Adrenal gland (tissue), 9 donors: ENCODE measurements at regions not wholly inside any gene's neighbourhood (a gene's known extent, or its start where the extent isn't known, plus 50 kb on each side); places are given as distances from the start of the nearest gene placed in this dataset.

Experiments used
- DNase-seq, 7 donors: peaks; one replicate each; pipeline ENCODE4 v3.0.0-alpha.2; 2019 to 2020
- H3K27ac ChIP-seq, 5 donors: fragments of 200-600 bp; sonication (generic) in 4 of 5; 1 replicate in 3 of 5; 2 replicates in 2 of 5; pipeline versions ENCODE4 v1.5.1 to v1.8.0; 2016 to 2020; ENCODE audit warnings: mild to moderate bottlenecking in 1 of 5
- H3K27me3 ChIP-seq: fragments of 200-600 bp; 2 replicates; pipeline ENCODE4 v1.8.0; 2021
- H3K36me3 ChIP-seq, 2 donors: fragments of 200-600 bp; replicated peaks in 1 of 2; 1 replicate in 1 of 2; 2 replicates in 1 of 2; pipeline versions ENCODE4 v1.5.1 to v1.8.0; 2018 to 2022
- H3K4me1 ChIP-seq, 2 donors: fragments of 200-600 bp; replicated peaks in 1 of 2; 1 replicate in 1 of 2; 2 replicates in 1 of 2; pipeline versions ENCODE4 v1.5.1 to v1.8.0; 2018 to 2021
- H3K4me3 ChIP-seq, 4 donors: fragments of 200-600 bp; sonication (generic) in 3 of 4; one replicate each; pipeline ENCODE4 v1.5.1; 2016 to 2018
- H3K9me3 ChIP-seq, 3 donors: fragments of 200-600 bp; sonication (generic) in 1 of 3; replicated peaks in 1 of 3; 1 replicate in 2 of 3; 2 replicates in 1 of 3; pipeline versions ENCODE4 v1.5.1 to v1.8.0; 2016 to 2021
- POLR2A ChIP-seq, 2 donors: fragments of 450-650 bp; IDR thresholded peaks; one replicate each; pipeline ENCODE4 v1.6.1; 2017; ENCODE audit warnings: antibody characterized with exemption in 2 of 2, mild to moderate bottlenecking in 2 of 2, moderate library complexity in 1 of 2
- WGBS, 4 donors: extraction: QIAGEN DNeasy Blood & Tissue Kit in 2 of 4; methylation state at CpG; one replicate each; pipeline versions ENCODE4 v1.1.5 to v1.1.7; 2013 to 2017; 5-methylcytosine and 5-hydroxymethylcytosine counted together
- intact Hi-C, 2 donors: fragments of 100-400 bp; cut with DNase I; formaldehyde crosslinking; loops; one replicate each; pipeline versions ENCODE4 v1.14.1 to v1.15.0; 2022 to 2023
- TF ChIP-seq, protein P1 (sequence below), 6 experiments: fragments of 450-650 bp in 4 of 6; fragments of 200-600 bp in 2 of 6; sonication (generic) in 1 of 6; IDR thresholded peaks; 1 replicate in 5 of 6; 2 replicates in 1 of 6; pipeline versions ENCODE4 v1.5.1 to v1.8.0; 2016 to 2021; ENCODE audit warnings: antibody characterized with exemption in 6 of 6, mild to moderate bottlenecking in 2 of 6, moderate library complexity in 1 of 6
- donor health status: healthy with polysubstance abuse.
- donor health status: Bipolar disorder and iron deficiency.
- donor health status: DM: yes; HTN: yes; CAD: no.
- donor health status: DM: no; HTN: no; CAD: no.
- donor health status: DM: no; HTN: no; CAD: no.

DNA sequence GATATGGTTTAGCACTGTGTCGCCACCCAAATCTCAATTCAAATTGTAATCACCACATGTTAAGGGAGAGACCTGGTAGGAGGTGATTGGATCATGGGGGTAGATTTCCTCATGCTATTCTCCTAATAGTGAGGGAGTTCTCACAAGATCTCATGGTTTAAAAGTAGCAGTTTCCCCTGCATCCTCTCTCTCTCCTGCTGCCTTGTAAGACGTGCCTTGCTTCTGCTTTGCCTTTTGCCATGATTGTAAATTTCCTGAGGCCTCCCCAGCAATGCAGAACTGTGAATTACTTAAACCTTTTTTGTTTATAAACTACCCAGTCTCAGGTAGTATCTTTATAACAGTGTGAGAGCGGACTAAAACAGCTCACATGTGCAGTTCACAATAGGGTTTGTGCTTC, 1668.7 kb upstream of the RAG2 start:
- no peak overlapping the region for H3K27ac ChIP-seq
- 76 to 87% (median 80%) methylated on average over 3 of the region's 3 CpGs for WGBS, 4 donors
- TF ChIP-seq, protein P1, sequence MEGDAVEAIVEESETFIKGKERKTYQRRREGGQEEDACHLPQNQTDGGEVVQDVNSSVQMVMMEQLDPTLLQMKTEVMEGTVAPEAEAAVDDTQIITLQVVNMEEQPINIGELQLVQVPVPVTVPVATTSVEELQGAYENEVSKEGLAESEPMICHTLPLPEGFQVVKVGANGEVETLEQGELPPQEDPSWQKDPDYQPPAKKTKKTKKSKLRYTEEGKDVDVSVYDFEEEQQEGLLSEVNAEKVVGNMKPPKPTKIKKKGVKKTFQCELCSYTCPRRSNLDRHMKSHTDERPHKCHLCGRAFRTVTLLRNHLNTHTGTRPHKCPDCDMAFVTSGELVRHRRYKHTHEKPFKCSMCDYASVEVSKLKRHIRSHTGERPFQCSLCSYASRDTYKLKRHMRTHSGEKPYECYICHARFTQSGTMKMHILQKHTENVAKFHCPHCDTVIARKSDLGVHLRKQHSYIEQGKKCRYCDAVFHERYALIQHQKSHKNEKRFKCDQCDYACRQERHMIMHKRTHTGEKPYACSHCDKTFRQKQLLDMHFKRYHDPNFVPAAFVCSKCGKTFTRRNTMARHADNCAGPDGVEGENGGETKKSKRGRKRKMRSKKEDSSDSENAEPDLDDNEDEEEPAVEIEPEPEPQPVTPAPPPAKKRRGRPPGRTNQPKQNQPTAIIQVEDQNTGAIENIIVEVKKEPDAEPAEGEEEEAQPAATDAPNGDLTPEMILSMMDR (IDR thresholded peaks at IDR 0.05): no peak
- TF ChIP-seq POLR2A (IDR thresholded peaks at IDR 0.05): no peak
- H3K4me3 ChIP-seq: no peak overlapping the region
- no peaks in the 10 kb centered on the region for H3K27me3 ChIP-seq
- no peaks in the 10 kb centered on the region for H3K4me1 ChIP-seq
- H3K9me3 ChIP-seq: no peaks in the 10 kb centered on the region
- DNase-seq: no peak
- intact Hi-C loops: no loop called here
- no peaks in the 10 kb centered on the region for H3K36me3 ChIP-seq

DNA sequence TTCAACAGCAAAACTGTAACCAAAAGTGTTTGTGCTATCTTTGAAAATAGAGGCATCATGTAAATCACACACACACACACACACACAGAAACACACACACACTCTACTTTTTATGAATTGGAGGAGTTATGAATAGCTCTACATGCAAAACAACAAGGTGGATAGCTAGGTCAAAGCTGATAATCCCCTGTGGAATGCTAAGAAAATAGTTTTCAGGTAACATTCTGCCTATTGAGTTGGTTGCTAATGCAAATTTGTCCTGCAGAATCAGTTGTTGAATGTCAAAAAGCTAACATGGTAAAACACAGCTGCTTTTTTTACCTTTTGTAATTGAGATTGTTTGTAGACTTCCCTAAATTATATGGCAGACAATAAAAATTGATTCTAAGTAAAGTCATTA, 1658.4 kb upstream of the RAG2 start:
- intact Hi-C loops: no loop called here
- TF ChIP-seq, protein P1 (IDR thresholded peaks at IDR 0.05): no peak
- no peak for TF ChIP-seq POLR2A (IDR thresholded peaks at IDR 0.05)
- Histone ChIP-seq H3K27me3 (no peaks in the 10 kb centered on the region), H3K4me1 (no peaks in the 10 kb centered on the region), H3K36me3 (no peaks in the 10 kb centered on the region), H3K27ac (no peak overlapping the region), H3K9me3 (peaks cover 0 to 9% (median 0%) of the 10 kb centered on the region in 3 donors), H3K4me3 (no peak overlapping the region)
- DNase-seq: no peak

DNA sequence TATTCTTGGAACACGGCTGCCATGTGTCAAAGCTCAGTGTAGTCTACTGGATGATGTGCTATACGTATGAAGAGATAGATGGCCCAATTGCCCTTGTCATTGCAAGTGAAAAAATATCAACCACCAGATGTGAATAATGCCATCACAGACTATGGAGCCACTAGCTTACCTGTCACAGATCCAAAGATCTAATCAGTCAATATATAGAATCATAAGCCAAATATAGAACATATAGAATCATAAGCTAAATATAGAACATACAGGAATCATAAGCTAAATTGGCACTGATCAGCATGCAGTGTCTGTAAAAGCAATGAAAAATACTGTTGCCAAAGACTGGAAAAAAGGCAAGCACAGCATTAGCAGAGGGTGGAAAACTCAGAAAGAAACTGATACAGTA, 1656.9 kb upstream of the RAG2 start:
- Histone ChIP-seq H3K4me1 (no peaks in the 10 kb centered on the region), H3K27me3 (no peaks in the 10 kb centered on the region), H3K36me3 (no peaks in the 10 kb centered on the region), H3K9me3 (peaks cover 0 to 5% (median 0%) of the 10 kb centered on the region in 3 donors), H3K4me3 (no peak overlapping the region), H3K27ac (no peak overlapping the region)
- TF ChIP-seq, protein P1 (IDR thresholded peaks at IDR 0.05): no peak
- TF ChIP-seq POLR2A (IDR thresholded peaks at IDR 0.05): no peak
- intact Hi-C loops: no loop called here
- DNase-seq: no peak
- WGBS, 4 donors: 68 to 92% (median 83%) methylated on average over 2 of the region's 2 CpGs

DNA sequence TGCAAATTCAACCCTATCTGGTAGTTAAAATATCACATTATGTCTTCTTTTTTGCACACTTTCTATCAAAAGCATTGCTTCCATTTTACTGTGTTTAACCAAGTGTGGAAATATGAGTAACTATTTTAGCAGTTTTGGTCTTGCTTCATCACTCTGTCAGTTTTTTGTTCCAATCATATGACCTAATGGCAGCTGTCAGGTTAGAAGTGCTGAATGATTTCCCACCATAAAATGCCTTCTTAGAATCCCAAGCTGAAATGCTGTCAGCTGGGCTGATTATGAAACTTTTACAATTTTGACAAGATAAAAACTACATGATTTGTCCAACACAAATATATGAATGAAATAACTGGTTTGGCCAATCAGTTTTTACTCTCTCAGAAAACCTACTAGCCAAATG, 1654.6 kb upstream of the RAG2 start:
- Histone ChIP-seq H3K4me1 (no peaks in the 10 kb centered on the region), H3K4me3 (no peak overlapping the region), H3K27ac (no peak overlapping the region), H3K36me3 (no peaks in the 10 kb centered on the region), H3K27me3 (no peaks in the 10 kb centered on the region), H3K9me3 (peaks cover 0 to 6% (median 0%) of the 10 kb centered on the region in 3 donors)
- intact Hi-C loops: no loop called here
- TF ChIP-seq POLR2A (IDR thresholded peaks at IDR 0.05): no peak
- TF ChIP-seq, protein P1 (IDR thresholded peaks at IDR 0.05): no peak
- DNase-seq: no peak
